Epidermal melanocyte (primary cell): ENCODE measurements at regions not wholly inside any gene's neighbourhood (a gene's known extent, or its start where the extent isn't known, plus 50 kb on each side); places are given as distances from the start of the nearest gene placed in this dataset.

Experiments used
- DNase-seq: peaks from one replicate; pipeline ENCODE4 v3.0.0; 2011; ENCODE audit warnings: low spot score; ENCODE audit not compliant: insufficient read length

DNA sequence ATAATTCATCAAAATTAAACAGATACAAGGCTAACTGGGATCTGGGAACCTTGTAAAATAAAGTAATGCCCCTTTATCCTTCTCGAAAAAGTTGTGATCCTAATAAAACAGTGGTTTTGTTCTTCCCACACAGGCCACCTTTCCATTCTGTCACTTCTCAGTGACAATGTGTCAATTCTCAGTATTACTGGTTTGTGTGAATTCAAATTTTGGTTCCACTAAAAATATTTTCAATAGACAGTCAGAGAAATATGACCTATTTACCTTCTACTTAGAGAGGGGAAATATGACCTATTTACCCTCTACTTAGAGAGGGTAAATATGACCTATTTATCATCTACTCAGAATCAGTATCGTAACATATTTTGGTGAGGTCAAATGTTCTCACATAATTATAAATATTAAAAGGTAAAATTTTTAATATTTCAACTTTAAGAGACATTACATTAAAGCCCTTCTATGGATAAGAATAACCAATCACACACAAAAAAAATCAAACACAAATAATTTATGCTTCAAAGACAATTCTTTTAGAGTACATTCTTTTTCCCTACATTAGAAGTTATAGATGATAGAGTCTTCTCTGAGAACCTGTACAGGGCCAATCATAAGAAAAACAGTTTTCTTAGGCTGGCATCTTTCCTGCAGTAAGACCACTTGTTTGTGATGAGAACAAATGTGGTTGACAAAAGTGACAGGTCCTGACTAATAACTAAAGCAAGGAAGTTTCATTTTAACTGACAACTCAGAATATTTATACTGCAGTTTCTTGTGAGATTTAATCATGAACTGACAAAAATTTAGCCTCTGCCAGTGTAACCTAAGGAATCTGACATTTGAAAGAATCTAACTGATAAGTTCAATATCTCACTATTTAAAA lies 323.3 kb downstream of the DIPK2A start:
- no peak for DNase-seq

DNA sequence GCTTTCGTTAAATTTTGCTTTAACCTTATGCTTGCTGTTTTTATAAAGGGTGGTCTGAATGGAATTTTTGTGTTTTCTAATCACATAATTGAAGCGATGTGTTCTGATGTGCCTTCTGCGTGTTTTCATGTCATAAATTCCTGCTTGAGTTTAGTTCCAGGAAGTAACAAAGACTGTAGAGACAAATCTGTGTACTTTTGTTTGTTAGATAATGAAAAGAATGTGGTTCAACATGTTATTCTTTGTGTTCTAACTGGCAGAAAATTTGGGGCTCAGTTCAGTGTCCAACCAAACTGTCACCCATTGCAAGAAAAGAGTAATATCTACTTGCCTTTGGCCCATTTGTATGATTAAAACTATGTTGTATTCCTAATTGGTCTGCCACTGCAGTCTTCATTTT lies 324.0 kb downstream of the DIPK2A start:
- no peak for DNase-seq

DNA sequence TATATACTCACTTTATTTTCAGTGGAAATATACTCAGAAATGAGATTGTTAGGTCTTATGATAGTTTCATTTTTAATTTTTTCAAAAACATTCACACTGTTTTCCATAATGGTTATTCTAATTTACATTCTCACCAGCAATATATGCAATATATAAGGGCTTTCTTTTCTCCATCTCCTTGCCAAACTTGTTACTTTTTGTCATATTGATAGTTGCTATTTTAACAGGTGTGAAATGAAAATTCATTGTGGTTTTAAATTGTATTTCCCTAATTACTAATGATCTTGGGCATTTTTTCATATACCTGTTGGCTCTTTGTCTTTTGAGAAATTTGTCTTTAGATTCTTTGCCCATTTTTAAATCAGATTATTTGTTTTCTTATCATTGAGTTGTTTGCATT lies 325.2 kb downstream of the DIPK2A start:
- no peak for DNase-seq

DNA sequence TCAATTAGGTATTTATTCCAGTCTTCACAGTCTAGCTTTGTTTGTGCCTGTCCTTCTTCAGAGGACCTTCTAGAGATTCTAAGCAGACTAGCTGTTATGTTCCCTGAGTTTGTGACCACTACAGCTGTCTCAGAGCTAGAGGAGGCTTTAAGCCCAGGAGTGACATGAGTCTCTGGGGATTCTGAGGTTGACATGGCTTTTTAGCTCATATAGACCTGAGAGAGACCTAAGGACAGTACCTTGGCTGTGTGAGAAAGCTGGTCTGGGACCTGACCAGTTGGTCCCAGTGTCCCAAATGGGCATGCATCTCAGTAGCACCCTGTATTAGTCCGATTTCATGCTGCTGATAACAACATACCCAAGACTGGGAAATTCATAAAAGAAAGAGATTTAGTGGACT lies 330.2 kb downstream of the DIPK2A start:
- DNase-seq: no peak

DNA sequence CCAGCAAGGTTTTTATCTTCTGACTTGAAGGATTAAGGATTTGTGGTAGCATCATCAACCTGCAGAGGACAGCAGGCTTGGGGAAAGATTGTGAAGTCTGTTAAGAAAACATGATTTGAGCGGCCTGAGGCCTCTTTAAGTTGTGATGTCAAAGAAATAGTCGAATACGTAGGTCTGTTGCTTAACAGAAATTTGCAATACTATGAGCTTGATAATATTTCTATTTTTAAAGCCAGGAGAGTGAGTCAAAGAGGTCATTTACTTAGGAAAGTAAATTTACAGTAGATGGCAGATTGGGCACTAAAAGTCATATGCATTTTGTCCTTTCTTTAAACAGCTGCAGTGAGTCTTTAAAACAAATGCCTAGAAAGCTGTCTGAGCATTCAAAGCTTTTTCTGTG lies 336.3 kb downstream of the DIPK2A start:
- DNase-seq: no peak

DNA sequence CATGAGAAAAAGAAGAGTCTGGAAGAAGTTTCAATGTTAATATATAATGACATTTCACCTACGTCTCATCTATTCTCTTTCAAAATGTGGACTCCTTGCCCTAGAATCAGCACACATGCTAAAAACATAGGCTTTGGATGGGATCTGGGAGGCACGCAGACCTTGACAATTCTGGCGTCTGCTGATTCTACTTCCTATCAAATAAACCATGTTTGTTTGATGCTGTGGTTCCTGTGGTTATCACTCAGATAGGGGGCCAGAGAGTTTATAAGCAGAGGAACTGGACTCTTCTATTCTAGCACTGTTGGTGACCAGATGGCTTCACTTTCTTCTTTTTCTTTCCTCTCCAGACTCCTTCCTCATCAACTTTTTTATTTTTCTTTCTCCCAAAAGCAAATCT lies 336.8 kb downstream of the DIPK2A start:
- DNase-seq: no peak

DNA sequence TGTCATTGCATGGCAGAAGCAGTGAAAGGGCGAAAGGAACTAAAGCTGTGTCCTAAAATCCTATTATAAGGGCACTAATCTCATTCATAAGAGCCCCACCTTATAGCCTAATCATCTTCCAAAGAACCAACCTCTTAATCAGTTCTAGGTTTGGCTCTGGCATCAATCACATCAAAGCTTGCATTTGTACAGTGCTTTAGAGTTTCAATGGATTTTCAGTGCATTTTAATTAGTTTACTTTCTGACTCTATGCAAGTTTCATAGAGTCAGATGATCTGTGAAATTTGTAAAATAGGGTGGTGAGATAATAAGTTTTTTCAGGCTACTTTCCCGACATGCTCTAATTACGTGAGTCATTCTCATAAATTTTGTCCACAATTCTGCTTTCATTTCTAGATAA lies 341.1 kb downstream of the DIPK2A start:
- no peak for DNase-seq

DNA sequence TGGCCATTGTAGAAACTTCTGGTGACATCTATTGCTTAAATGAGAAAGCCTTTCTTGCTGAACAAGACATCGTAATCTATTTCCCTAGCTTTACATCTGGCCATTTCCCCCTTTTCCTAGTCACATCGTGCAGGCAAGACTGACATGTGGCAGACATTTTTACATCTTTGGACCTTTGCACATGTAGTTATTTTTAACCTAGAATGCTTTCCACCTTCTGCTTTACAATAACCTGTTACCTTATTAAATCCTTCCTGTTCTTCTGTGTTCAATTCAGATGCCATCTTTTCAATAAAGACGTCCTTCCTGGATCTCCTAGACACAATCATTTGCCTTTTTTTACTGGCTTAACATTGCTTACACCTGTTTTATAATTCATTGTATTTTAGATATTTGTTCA lies 343.3 kb downstream of the DIPK2A start:
- no peak for DNase-seq

- no peak for DNase-seq
These were observed 346.3 kb downstream of the DIPK2A start for GRCh38 chr3:144317961-144318360.

- DNase-seq: no peak
These were observed 352.5 kb downstream of the DIPK2A start for GRCh38 chr3:144324076-144324475.

DNA sequence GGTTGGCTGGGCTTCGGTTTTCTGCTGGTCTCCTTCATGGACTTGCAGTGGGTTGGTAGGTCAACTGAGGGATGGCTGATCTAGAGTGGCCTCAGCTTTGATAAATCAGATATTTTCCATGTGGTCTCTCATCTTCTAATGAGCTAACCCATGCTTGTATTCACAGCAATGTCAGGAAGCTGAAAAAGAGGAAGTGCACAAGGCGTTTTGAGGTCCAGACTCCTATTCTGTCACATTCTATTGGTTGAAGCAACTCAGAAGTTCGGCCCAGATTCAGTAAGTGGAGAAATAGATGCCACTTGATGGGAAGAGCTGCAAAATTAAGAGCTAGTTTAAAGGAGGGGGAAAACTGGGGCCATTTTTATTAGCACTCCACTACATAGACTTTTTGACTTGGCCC lies 361.2 kb downstream of the DIPK2A start:
- DNase-seq: no peak

DNA sequence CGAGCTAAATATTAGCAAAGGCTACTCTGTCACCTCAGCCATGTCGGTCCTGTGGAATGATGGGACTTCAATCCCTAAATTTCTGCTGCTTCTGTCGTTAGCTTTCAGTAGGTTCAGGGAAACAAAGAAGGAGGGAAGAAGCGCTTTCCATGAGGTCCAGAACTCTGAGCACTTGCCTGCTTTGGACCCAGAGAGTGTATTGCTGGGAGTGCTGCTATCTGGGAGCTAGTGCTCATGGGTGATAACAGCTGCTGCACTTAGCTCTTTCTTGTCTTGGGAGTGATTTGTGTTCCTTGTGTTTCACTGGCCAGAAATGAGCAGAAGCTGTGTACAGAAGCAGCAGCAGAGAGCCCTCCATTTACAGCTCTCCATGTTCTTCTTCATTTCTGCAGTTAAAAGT lies 369.8 kb downstream of the DIPK2A start:
- DNase-seq: no peak

GRCh38 chr3:144343343-144343742 lies 371.7 kb downstream of the DIPK2A start:
- no peak for DNase-seq

- no peak for DNase-seq
These were observed 372.2 kb downstream of the DIPK2A start for GRCh38 chr3:144343777-144344176.

DNA sequence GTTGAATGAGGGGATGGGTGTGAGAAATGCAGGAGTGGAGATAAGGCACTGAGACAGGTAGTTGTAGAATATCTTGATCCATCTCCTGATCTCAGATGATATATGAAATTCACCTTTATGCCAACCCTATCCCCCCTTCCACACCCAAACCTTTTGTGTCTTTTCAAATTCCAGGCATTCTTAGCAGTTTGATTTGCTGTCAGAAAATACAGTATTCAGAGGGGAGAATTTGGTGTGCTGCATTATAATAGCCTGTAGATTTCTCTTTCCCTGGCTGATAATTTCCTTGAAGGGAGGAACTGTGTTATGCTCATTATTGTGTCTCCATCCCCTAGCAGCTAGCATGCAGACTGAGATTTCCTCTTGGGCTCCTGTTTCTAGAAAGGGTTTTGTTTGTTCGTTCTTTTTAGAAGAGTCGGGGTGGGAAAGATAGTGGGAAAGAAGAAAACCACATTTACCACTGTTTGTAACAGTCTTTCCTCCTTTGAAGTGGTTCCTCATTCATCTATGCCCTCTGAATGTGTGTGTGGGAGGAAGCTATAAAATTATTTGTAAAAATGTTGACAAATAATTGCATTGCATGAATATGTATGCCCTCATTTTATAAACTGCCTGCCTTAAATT lies 373.4 kb downstream of the DIPK2A start:
- no peak for DNase-seq

DNA sequence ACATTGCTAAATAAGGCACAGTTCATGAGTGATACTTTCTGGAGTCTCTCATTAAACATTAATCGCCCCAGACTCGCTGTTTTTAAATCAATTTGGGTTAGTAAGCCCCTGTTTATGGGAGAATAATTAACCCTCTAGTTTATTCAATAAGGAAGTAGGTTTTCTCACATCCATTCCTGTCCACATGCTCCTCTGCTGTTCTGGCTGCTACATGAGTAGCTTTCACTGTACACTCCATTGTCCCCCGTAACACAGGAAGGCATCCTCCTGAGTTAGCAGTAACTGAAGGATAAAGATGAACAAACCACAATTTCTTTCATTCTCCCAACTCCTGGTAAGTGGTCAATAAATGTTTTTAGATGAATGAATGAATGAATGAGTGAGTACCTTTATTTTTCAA lies 378.5 kb downstream of the DIPK2A start:
- DNase-seq: no peak

GRCh38 chr3:144351011-144351410 lies 379.4 kb downstream of the DIPK2A start:
- no peak for DNase-seq

DNA sequence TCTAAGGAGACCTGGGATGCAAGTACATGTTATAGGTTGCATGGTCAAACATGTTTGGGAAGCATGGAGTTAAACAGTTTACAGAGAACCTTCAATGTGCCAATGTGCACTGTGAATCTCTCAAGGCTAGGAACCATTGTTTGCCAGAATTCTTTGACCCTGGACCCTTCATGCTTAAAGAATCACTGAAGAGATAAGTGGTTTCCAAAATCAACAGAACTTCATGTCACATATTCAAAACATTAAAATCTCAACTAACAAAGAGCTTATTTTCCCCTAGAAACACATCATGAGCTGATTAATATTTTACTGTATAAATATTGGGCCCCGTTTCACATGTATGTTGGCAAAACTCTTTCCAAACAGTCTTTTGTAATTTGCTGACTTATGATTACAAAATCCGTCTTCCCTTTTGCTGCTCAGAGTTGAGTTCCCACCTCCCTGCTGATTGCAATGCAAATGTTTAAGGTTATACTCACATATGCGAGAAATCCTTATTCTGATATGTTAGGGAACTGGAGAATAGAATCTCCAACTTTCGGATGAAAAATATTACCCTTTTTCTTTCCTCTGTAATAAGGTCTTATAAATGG lies 380.2 kb downstream of the DIPK2A start:
- no peak for DNase-seq

GRCh38 chr3:144358191-144358590 lies 386.6 kb downstream of the DIPK2A start:
- no peak for DNase-seq

DNA sequence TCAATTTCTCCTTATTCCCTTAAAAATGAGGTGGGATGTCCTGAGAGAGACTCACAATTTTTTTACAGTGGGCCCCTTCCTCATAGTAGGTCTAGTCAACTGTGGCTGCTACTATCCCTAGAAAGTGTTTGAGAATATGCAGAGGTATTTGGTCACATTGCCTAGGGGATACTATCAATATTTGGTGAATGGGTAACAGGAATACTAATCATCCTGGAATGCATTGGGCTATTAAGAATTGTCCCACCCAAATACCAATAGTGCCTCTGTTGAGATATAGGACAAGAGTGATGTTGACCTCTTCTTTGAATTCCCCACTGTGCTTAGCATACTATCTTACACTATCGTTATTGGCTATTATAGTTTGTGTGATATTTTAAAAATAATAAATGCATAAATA lies 389.4 kb downstream of the DIPK2A start:
- DNase-seq: no peak

DNA sequence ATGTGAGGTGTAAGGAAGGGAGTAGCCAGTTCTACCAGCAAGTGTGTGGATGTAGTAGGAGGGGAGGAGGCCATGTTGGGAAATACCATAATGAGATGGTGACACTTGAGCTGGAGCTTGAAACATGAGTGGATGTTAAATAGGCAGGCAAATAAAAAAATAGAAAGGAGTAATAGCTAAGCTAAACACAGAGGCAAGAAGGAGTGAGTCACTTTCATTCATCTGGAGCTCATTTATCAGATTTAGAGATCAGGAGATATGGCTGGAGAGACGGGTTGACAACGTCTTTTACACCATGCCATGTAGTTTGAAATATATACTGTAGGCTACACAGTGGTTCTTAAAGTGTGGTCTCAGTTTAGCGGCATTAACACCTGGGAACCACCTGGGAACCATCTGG lies 390.5 kb downstream of the DIPK2A start:
- DNase-seq: no peak

DNA sequence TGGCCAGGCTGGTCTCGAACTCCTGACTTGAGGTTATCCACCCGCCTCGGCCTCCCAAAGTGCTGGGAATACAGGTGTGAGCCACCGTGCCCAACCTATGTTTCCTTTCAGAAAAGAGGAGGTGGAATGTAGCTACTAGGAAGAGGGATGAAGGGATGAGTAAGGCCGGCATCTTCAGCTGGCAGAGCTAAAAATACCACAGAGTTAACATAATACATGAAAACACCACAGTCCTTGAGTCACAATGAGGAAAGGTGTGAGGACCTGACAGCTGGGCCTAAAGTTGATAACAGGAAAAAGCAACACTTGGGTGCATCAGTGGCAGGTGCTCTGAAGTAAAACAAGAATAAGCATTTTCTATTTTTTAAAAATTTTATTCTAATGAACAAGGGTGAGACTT lies 392.2 kb downstream of the DIPK2A start:
- no peak for DNase-seq

- DNase-seq: no peak
These were observed 393.1 kb downstream of the DIPK2A start for GRCh38 chr3:144364737-144365136.
